GM21576 (cell line): ENCODE measurements at regions not wholly inside any gene's neighbourhood (a gene's known extent, or its start where the extent isn't known, plus 50 kb on each side); places are given as distances from the start of the nearest gene placed in this dataset.

Source experiments
- ATAC-seq: cut with Tn5 transposase; IDR thresholded peaks from one replicate; pipeline ENCODE4 v1.9.1; 2021; ENCODE audit warnings: mild to moderate bottlenecking, moderate library complexity; ENCODE audit not compliant: unreplicated experiment

DNA sequence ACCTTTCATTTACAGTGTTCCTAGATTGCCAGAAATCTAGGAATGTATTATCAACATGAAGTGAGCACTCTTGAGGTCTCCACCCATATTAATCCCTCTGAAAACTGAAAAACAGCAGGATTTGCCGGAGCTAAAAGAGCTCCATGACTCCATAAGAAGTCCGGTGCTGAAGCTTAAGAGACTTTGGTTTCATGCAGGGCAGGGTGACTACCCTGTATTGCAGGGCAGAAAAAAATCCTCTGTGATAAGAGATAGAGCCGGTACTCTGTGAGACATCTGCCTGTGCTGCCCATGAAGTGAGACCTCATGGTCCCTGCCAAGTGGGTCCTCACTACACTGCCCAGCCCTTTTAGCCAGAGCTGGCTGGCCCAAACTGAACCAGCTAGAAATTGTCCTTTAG, 127.2 kb upstream of the NPY2R start:
- ATAC-seq: no peak

- no peak for ATAC-seq
These were observed 122.4 kb upstream of the NPY2R start for GRCh38 chr4:155085843-155086530.

DNA sequence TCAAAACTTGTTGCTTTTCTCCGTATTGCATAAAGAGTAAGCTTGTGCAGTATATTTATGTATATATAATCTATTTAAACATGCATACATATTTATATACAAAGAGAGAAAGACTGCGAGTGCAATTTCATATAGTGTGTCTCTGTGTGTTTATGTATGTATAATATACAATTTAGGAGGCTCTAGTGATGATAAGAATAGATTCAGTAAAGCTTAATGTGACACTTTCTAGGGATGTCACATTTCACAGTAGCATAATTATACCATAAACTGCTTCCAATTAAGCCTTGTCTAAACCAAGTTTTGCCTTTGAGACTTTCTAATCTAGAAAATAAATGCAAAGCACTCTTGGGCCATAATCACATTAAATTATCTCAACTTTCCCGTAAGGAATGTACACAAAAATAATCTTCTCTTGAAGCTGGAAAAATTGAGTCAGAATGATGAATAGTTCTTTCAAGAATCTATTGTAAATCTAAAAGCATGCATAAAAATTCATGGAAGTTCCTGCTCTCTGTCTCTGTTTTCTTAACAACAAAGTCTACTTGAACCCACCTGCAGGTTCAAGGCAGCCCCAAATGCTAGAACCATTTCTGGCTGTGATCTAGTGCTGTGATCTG, 114.1 kb upstream of the NPY2R start:
- ATAC-seq: no peak

GRCh38 chr4:155099231-155099630, 109.2 kb upstream of the NPY2R start:
- no peak for ATAC-seq

DNA sequence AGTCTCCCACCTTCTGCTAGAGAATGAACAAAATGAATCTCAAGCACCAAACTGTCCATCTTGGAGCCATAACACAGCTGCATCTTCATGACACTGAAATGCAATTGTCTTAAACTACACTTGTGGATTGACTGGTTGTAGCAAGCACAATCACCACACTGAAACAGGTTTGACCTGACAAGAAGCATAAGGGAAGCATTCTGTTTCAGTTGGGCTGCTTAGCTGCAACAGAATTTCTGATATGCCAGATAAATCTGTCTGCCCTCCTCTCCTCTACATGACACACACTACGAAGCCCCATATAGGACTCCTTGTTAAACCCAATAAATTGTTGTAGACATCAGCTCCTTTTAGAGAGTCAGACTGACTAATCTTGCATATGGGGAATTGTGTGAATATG, 101.8 kb upstream of the NPY2R start:
- no peak for ATAC-seq

- no peak for ATAC-seq
These were observed 101.4 kb upstream of the NPY2R start for GRCh38 chr4:155107059-155107458.

DNA sequence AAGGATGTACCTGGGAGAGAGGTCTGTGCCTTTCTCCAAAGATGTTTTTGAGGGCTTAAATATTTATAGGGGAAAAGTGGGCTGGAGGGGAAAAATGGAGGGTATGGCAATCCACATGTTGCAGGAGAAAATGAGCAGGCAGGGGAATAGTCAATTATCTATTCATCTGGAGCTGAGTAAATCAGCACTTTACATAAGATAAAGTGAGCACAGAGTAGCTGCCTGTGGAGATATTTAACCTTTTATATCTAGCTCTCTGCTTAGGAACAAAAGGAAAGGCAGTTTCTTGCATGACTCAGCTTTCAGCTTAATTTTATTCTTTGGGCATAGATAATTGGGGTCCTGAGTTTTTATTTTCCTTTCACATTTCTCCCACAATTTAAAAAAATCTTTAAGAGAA, 93.6 kb upstream of the NPY2R start:
- ATAC-seq: no peak

DNA sequence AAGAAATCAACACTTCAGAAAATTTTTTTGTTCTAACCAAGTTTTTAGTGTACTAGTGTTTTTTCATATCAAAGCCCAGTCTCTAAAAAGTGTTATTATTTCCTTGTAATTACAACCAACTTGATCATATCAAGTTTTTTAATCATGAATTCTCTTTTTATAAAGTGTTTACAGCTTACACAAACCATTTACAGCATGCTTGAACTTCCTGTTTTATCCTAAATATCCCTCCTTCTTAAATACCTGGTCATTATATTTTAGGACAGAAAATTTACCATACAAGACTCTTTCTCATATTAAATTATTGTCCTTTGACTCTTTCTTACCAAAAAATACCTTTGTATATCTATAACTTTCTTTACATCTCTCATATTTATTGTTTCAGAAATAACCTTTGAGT, 89.4 kb upstream of the NPY2R start:
- ATAC-seq: no peak

GRCh38 chr4:155120536-155120935, 87.9 kb upstream of the NPY2R start:
- ATAC-seq: no peak

GRCh38 chr4:155122382-155122781, 86.1 kb upstream of the NPY2R start:
- no peak for ATAC-seq

DNA sequence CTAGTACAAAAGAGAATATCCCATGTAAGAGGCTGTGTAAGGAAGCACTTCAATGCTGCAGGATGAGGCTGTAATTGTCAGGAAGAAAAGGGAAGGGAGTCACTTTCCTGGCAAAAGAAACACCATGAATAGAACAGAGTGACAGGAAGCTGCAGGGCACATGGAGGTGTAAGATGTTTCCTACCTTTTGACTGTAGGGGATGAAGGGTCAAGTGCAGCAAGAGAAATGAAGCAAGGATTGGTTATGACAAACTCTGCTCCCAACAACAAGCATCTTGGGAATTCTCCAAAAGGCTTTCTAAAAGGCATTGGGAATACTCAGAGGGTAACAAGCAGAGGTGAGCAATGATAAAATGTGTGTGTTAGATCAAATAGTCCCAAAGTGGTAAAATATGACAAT, 74.3 kb upstream of the NPY2R start:
- ATAC-seq: no peak

- ATAC-seq: no peak
These were observed 67.5 kb upstream of the NPY2R start for GRCh38 chr4:155140889-155141288.

- no peak for ATAC-seq
These were observed 64.9 kb upstream of the NPY2R start for GRCh38 chr4:155143512-155143911.
